Liver (tissue), 8 donors: ENCODE measurements at regions not wholly inside any gene's neighbourhood (a gene's known extent, or its start where the extent isn't known, plus 50 kb on each side); places are given as distances from the start of the nearest gene placed in this dataset.

Source experiments
- DNase-seq: peaks from one replicate; pipeline ENCODE4 v3.0.0-alpha.2; 2017; ENCODE audit warnings: low spot score
- H3K27ac ChIP-seq, 2 donors: one replicate each; pipeline ENCODE4 v1.7.0; 2013; ENCODE audit warnings: inconsistent platforms in 2 of 2, low read length in 2 of 2, control low read depth in 1 of 2, low read depth in 1 of 2, mild to moderate bottlenecking in 1 of 2
- H3K27me3 ChIP-seq, 4 donors: one replicate each; pipeline versions ENCODE4 v1.6.1 to v1.7.0; 2013; ENCODE audit warnings: low read length in 3 of 4, inconsistent platforms in 1 of 4, mild to moderate bottlenecking in 1 of 4, moderate library complexity in 1 of 4; ENCODE audit not compliant: control insufficient read depth in 4 of 4, insufficient read depth in 4 of 4
- H3K36me3 ChIP-seq, 4 donors: one replicate each; pipeline versions ENCODE4 v1.6.1 to v1.7.0; 2013; ENCODE audit warnings: low read length in 3 of 4, mild to moderate bottlenecking in 3 of 4, low read depth in 1 of 4, moderate library complexity in 1 of 4; ENCODE audit not compliant: control insufficient read depth in 4 of 4, insufficient read depth in 3 of 4
- H3K4me1 ChIP-seq, 4 donors: one replicate each; pipeline versions ENCODE4 v1.6.1 to v1.7.0; 2013; ENCODE audit warnings: low read length in 3 of 4, mild to moderate bottlenecking in 3 of 4, moderate library complexity in 1 of 4; ENCODE audit not compliant: control insufficient read depth in 4 of 4, insufficient read depth in 4 of 4
- H3K4me3 ChIP-seq, 3 donors: one replicate each; pipeline versions ENCODE4 v1.6.1 to v1.7.0; 2013; ENCODE audit warnings: low read length in 3 of 3, control low read depth in 1 of 3, low read depth in 1 of 3, mild to moderate bottlenecking in 1 of 3
- H3K9ac ChIP-seq, 2 donors: one replicate each; pipeline ENCODE4 v1.7.0; 2013; ENCODE audit warnings: low read length in 2 of 2, mild to moderate bottlenecking in 2 of 2, moderate library complexity in 2 of 2, control low read depth in 1 of 2, low read depth in 1 of 2
- H3K9me3 ChIP-seq, 4 donors: one replicate each; pipeline versions ENCODE4 v1.6.1 to v1.7.0; 2013; ENCODE audit warnings: low read length in 3 of 4; ENCODE audit not compliant: control insufficient read depth in 4 of 4
- ATF3 ChIP-seq: IDR thresholded peaks from 2 replicates; pipeline ENCODE4 v1.6.1; 2016; ENCODE audit warnings: antibody characterized with exemption
- EGR1 ChIP-seq, 2 donors: IDR thresholded peaks; 2 replicates each; pipeline ENCODE4 v1.6.1; 2016 to 2018; ENCODE audit warnings: antibody characterized with exemption in 2 of 2, low read depth in 2 of 2
- FOXA1 ChIP-seq: IDR thresholded peaks from 2 replicates; pipeline ENCODE4 v1.6.1; 2016; ENCODE audit warnings: antibody characterized with exemption
- FOXA2 ChIP-seq: IDR thresholded peaks from 2 replicates; pipeline ENCODE4 v1.6.1; 2016; ENCODE audit warnings: antibody characterized with exemption
- GABPA ChIP-seq, 2 donors: IDR thresholded peaks in 1 of 2; conservative IDR thresholded peaks in 1 of 2; 2 replicates each; pipeline ENCODE4 v1.6.1; 2016; ENCODE audit warnings: antibody characterized with exemption in 2 of 2, mild to moderate bottlenecking in 1 of 2, moderate library complexity in 1 of 2
- HNF4A ChIP-seq, 2 donors: conservative IDR thresholded peaks; 2 replicates each; pipeline ENCODE4 v1.6.1; 2016; ENCODE audit warnings: antibody characterized with exemption in 2 of 2, mild to moderate bottlenecking in 2 of 2
- HNF4G ChIP-seq: IDR thresholded peaks from 2 replicates; pipeline ENCODE4 v1.6.1; 2016; ENCODE audit warnings: antibody characterized with exemption
- JUND ChIP-seq, 2 donors: IDR thresholded peaks; 2 replicates each; pipeline ENCODE4 v1.6.1; 2016; ENCODE audit warnings: antibody characterized with exemption in 2 of 2
- NR2F2 ChIP-seq: IDR thresholded peaks from 2 replicates; pipeline ENCODE4 v1.6.1; 2016; ENCODE audit warnings: antibody characterized with exemption
- RAD21 ChIP-seq, 2 donors: IDR thresholded peaks; 2 replicates each; pipeline ENCODE4 v1.6.1; 2016; ENCODE audit warnings: antibody characterized with exemption in 2 of 2, mild to moderate bottlenecking in 2 of 2
- RXRA ChIP-seq, 2 donors: IDR thresholded peaks; 2 replicates each; pipeline ENCODE4 v1.6.1; 2017 to 2018; ENCODE audit warnings: antibody characterized with exemption in 2 of 2, mild to moderate bottlenecking in 1 of 2
- SP1 ChIP-seq: IDR thresholded peaks from 2 replicates; pipeline ENCODE4 v1.6.1; 2018; ENCODE audit warnings: antibody characterized with exemption, mild to moderate bottlenecking
- TAF1 ChIP-seq: conservative IDR thresholded peaks from 2 replicates; pipeline ENCODE4 v1.6.1; 2016; ENCODE audit warnings: antibody characterized with exemption, mild to moderate bottlenecking
- YY1 ChIP-seq: IDR thresholded peaks from 2 replicates; pipeline ENCODE4 v1.6.1; 2016; ENCODE audit warnings: antibody characterized with exemption, mild to moderate bottlenecking
- WGBS: extraction: QIAGEN DNeasy Blood & Tissue Kit; methylation state at CpG from one replicate; pipeline ENCODE4 v1.1.7; 2013; 5-methylcytosine and 5-hydroxymethylcytosine counted together
- TF ChIP-seq, protein P1 (sequence below): IDR thresholded peaks from 2 replicates; pipeline ENCODE4 v1.6.1; 2016; ENCODE audit warnings: antibody characterized with exemption
- TF ChIP-seq, protein P2 (sequence below): IDR thresholded peaks from 2 replicates; pipeline ENCODE4 v1.6.1; 2016; ENCODE audit warnings: antibody characterized with exemption
- TF ChIP-seq, protein P3 (sequence below): IDR thresholded peaks from 2 replicates; pipeline ENCODE4 v1.6.1; 2016; ENCODE audit warnings: antibody characterized with exemption, mild to moderate bottlenecking
- TF ChIP-seq, protein P4 (sequence below): fragments of 150-350 bp; IDR thresholded peaks from 2 replicates; pipeline ENCODE4 v1.5.1; 2017; ENCODE audit warnings: improper control_type of control experiment, low read depth, low read length; ENCODE audit not compliant: missing input control
- donor health status: healthy.
- donor health status: healthy.
- donor health status: healthy.
- donor health status: healthy.
- donor health status: healthy.

DNA sequence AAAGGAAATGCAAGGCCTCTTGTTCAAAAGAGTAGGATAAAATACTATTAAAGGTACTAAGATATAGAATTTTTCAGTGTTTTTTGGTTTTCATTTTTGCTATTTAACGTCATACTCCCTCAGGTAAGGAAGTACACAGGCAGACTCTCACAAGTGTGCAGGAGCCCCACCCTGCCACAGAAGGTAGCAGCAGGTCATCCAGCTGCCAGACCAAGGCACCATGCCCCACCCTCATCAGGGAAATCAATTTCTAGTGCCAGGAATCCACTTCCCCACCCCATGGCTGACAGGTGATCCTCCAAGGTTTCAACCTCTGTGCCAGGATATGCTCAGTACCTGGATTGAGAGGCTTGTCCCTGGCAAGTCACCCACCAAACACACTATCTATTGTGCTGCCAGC lies 712.9 kb downstream of the SORCS3 start:
- Histone ChIP-seq H3K4me1 (no peaks in the 10 kb centered on the region), H3K9me3 (peaks cover 0 to 3% (median 0%) of the 10 kb centered on the region in 4 donors), H3K27ac (no peak overlapping the region), H3K36me3 (no peaks in the 10 kb centered on the region), H3K27me3 (no peaks in the 10 kb centered on the region), H3K4me3 (no peak overlapping the region), H3K9ac (no peak overlapping the region)
- WGBS, result 77% methylated on average over 1 of the region's 1 CpG
- no peak for TF ChIP-seq EGR1 (IDR thresholded peaks at IDR 0.05; ENCODE audit: low read depth in 2 of 2)
- TF ChIP-seq FOXA1, result no peak
- TF ChIP-seq TAF1, result no peak
- TF ChIP-seq, protein P1, sequence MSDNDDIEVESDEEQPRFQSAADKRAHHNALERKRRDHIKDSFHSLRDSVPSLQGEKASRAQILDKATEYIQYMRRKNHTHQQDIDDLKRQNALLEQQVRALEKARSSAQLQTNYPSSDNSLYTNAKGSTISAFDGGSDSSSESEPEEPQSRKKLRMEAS, result no peak
- no peak for TF ChIP-seq YY1
- no peak for TF ChIP-seq FOXA2
- TF ChIP-seq HNF4A (conservative IDR thresholded peaks at IDR 0.05), result no peak
- TF ChIP-seq, protein P2, sequence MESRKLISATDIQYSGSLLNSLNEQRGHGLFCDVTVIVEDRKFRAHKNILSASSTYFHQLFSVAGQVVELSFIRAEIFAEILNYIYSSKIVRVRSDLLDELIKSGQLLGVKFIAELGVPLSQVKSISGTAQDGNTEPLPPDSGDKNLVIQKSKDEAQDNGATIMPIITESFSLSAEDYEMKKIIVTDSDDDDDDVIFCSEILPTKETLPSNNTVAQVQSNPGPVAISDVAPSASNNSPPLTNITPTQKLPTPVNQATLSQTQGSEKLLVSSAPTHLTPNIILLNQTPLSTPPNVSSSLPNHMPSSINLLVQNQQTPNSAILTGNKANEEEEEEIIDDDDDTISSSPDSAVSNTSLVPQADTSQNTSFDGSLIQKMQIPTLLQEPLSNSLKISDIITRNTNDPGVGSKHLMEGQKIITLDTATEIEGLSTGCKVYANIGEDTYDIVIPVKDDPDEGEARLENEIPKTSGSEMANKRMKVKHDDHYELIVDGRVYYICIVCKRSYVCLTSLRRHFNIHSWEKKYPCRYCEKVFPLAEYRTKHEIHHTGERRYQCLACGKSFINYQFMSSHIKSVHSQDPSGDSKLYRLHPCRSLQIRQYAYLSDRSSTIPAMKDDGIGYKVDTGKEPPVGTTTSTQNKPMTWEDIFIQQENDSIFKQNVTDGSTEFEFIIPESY, result no peak
- no peak for TF ChIP-seq ATF3
- TF ChIP-seq, protein P3, sequence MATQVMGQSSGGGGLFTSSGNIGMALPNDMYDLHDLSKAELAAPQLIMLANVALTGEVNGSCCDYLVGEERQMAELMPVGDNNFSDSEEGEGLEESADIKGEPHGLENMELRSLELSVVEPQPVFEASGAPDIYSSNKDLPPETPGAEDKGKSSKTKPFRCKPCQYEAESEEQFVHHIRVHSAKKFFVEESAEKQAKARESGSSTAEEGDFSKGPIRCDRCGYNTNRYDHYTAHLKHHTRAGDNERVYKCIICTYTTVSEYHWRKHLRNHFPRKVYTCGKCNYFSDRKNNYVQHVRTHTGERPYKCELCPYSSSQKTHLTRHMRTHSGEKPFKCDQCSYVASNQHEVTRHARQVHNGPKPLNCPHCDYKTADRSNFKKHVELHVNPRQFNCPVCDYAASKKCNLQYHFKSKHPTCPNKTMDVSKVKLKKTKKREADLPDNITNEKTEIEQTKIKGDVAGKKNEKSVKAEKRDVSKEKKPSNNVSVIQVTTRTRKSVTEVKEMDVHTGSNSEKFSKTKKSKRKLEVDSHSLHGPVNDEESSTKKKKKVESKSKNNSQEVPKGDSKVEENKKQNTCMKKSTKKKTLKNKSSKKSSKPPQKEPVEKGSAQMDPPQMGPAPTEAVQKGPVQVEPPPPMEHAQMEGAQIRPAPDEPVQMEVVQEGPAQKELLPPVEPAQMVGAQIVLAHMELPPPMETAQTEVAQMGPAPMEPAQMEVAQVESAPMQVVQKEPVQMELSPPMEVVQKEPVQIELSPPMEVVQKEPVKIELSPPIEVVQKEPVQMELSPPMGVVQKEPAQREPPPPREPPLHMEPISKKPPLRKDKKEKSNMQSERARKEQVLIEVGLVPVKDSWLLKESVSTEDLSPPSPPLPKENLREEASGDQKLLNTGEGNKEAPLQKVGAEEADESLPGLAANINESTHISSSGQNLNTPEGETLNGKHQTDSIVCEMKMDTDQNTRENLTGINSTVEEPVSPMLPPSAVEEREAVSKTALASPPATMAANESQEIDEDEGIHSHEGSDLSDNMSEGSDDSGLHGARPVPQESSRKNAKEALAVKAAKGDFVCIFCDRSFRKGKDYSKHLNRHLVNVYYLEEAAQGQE, result no peak
- TF ChIP-seq RAD21 (IDR thresholded peaks at IDR 0.05), result no peak
- no peak for TF ChIP-seq NR2F2
- TF ChIP-seq HNF4G, result no peak
- TF ChIP-seq, protein P4, sequence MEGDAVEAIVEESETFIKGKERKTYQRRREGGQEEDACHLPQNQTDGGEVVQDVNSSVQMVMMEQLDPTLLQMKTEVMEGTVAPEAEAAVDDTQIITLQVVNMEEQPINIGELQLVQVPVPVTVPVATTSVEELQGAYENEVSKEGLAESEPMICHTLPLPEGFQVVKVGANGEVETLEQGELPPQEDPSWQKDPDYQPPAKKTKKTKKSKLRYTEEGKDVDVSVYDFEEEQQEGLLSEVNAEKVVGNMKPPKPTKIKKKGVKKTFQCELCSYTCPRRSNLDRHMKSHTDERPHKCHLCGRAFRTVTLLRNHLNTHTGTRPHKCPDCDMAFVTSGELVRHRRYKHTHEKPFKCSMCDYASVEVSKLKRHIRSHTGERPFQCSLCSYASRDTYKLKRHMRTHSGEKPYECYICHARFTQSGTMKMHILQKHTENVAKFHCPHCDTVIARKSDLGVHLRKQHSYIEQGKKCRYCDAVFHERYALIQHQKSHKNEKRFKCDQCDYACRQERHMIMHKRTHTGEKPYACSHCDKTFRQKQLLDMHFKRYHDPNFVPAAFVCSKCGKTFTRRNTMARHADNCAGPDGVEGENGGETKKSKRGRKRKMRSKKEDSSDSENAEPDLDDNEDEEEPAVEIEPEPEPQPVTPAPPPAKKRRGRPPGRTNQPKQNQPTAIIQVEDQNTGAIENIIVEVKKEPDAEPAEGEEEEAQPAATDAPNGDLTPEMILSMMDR, result no peak
- no peak for DNase-seq

- peaks cover 0 to 3% (median 0%) of the 10 kb centered on the region in 4 donors for H3K9me3 ChIP-seq
- H3K9ac ChIP-seq, result no peak overlapping the region
- no peak overlapping the region for H3K4me3 ChIP-seq
- H3K36me3 ChIP-seq, result no peaks in the 10 kb centered on the region
- no peaks in the 10 kb centered on the region for H3K4me1 ChIP-seq
- no peaks in the 10 kb centered on the region for H3K27me3 ChIP-seq
- TF ChIP-seq RXRA (IDR thresholded peaks at IDR 0.05), result no peak
- TF ChIP-seq HNF4G, result no peak
- no peak for TF ChIP-seq SP1
- TF ChIP-seq, protein P3, result no peak
- TF ChIP-seq JUND (IDR thresholded peaks at IDR 0.05), result no peak
- TF ChIP-seq FOXA1, result no peak
- no peak for TF ChIP-seq YY1
- TF ChIP-seq, protein P4, result no peak
- TF ChIP-seq NR2F2, result no peak
- TF ChIP-seq FOXA2, result no peak
- TF ChIP-seq GABPA (IDR thresholded peaks at IDR 0.05 in 1 of 2, conservative IDR thresholded peaks at IDR 0.05 in 1 of 2), result no peak
- H3K27ac ChIP-seq, result no peak overlapping the region
- WGBS, result 70% methylated on average over 6 of the region's 6 CpGs
- DNase-seq, result no peak
Measured at GRCh38 chr10:105352827-105353226, 711.7 kb downstream of the SORCS3 start.
